ENCODE measurements at regions not wholly inside any gene's neighbourhood (a gene's known extent, or its start where the extent isn't known, plus 50 kb on each side); places are given as distances from the start of the nearest gene placed in this dataset.

GRCh38 chr5:162624110-162624509 is 556.5 kb downstream of the GABRG2 start:
- TF ChIP-seq CTCF (conservative IDR thresholded peaks at IDR 0.05; ENCODE audit: low read depth, low read length), result no peak
- no peak overlapping the region for H3K4me3 ChIP-seq (ENCODE audit: low read length)
- no peak for DNase-seq (ENCODE audit: low read depth)

GRCh38 chr5:162637481-162637880 is 569.9 kb downstream of the GABRG2 start:
- H3K4me3 ChIP-seq (ENCODE audit: low read length), result no peak overlapping the region
- TF ChIP-seq CTCF (conservative IDR thresholded peaks at IDR 0.05; ENCODE audit: low read depth, low read length), result no peak
- no peak for DNase-seq (ENCODE audit: low read depth)

- DNase-seq (ENCODE audit: low read depth), result no peak
- H3K4me3 ChIP-seq (ENCODE audit: low read length), result no peak overlapping the region
- TF ChIP-seq CTCF (conservative IDR thresholded peaks at IDR 0.05; ENCODE audit: low read depth, low read length), result no peak
Measured at GRCh38 chr5:162638849-162639248, 571.3 kb downstream of the GABRG2 start.

GRCh38 chr5:162641142-162641813 is 573.7 kb downstream of the GABRG2 start:
- TF ChIP-seq CTCF (conservative IDR thresholded peaks at IDR 0.05; ENCODE audit: low read depth, low read length), result no peak
- no peak overlapping the region for H3K4me3 ChIP-seq (ENCODE audit: low read length)
- DNase-seq (ENCODE audit: low read depth), result no peak

- H3K4me3 ChIP-seq (ENCODE audit: low read length), result no peak overlapping the region
- no peak for DNase-seq (ENCODE audit: low read depth)
- no peak for TF ChIP-seq CTCF (conservative IDR thresholded peaks at IDR 0.05; ENCODE audit: low read depth, low read length)
Measured at GRCh38 chr5:162654661-162655405, 587.3 kb downstream of the GABRG2 start.

- no peak for TF ChIP-seq CTCF (conservative IDR thresholded peaks at IDR 0.05; ENCODE audit: low read depth, low read length)
- DNase-seq (ENCODE audit: low read depth), result no peak
- H3K4me3 ChIP-seq (ENCODE audit: low read length), result no peak overlapping the region
Measured at GRCh38 chr5:162657076-162657475, 589.5 kb downstream of the GABRG2 start.

- H3K4me3 ChIP-seq (ENCODE audit: low read length), result no peak overlapping the region
- DNase-seq (ENCODE audit: low read depth), result no peak
- TF ChIP-seq CTCF (conservative IDR thresholded peaks at IDR 0.05; ENCODE audit: low read depth, low read length), result no peak
Measured at GRCh38 chr5:162664846-162665245, 597.3 kb downstream of the GABRG2 start.
